ENCODE measurements at regions not wholly inside any gene's neighbourhood (a gene's known extent, or its start where the extent isn't known, plus 50 kb on each side); places are given as distances from the start of the nearest gene placed in this dataset.

- TF ChIP-seq CTCF (conservative IDR thresholded peaks at IDR 0.05; ENCODE audit: low read depth, low read length), result no peak
- no peak for TF ChIP-seq EZH2 (IDR thresholded peaks at IDR 0.05; ENCODE audit: low read length, unreplicated experiment)
Measured at GRCh38 chr5:89020926-89021610, 138.1 kb upstream of the MEF2C start.

All from PC-3 (cell line).